NCI-H774 (cell line): ENCODE measurements at regions not wholly inside any gene's neighbourhood (a gene's known extent, or its start where the extent isn't known, plus 50 kb on each side); places are given as distances from the start of the nearest gene placed in this dataset.

Experiments used
- DNase-seq: peaks from one replicate; lab custom pipeline; 2025; lab: John Stamatoyannopoulos, UW

- no peak for DNase-seq
Observed at GRCh38 chr13:54890976-54891375, 1862.4 kb downstream of the OLFM4 start.

- DNase-seq, result no peak
Observed at GRCh38 chr13:54901316-54901715, 1872.7 kb downstream of the OLFM4 start.

DNA sequence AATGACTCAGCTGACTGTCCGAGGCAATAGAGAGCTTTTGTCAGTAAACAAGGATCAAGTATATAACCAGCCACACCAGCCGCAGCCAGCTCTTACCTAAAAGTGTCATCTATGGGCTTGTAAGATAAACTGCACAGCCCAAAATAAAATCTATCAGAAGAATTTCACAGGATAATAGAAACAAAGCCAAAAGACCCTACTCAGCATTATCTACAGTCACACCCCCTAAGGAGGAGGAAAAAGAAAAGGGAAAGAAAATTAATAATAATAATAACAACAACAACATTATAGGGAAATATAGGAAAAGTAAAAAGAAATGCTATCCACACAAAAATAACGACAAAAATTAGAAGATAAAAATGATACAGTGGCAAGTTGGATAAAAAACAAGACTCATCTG is 1883.8 kb downstream of the OLFM4 start:
- DNase-seq, result no peak

DNA sequence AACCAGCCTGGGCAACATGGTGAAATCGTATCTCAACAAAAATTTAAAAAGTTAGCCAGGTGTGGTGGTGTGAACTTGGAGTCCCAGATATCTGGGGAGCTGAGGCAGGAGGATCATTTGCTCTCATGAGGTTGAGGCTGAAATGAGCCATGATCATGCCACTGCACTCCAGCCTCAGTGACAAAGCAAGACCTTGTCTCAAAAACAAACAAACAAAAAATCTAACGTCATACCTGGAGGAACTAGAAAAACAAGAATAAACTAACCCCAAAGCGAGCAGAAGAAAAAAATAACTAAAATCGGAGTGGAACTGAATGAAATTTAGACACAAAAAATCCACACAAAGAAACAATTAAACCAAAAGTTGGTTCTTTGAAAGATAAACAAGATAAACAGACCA is 1885.1 kb downstream of the OLFM4 start:
- no peak for DNase-seq

DNA sequence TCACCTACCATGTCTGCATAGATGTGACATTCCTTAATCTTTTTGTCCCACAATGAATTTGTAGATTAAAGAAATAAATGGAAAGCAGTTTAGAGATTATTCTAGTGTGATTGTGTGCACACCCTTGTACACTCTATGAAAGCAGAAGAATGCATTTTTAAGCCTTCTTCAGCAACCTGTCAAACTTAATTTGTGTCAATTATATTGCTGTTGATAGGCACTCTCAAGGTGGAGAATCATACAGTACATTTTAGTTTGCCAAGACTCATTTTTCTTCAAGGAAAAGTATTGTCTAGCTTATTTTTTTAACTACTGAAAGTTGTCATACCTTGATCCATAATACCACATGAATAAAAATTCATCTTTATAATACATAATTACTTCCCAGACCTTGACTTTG is 1898.9 kb downstream of the OLFM4 start:
- no peak for DNase-seq

DNA sequence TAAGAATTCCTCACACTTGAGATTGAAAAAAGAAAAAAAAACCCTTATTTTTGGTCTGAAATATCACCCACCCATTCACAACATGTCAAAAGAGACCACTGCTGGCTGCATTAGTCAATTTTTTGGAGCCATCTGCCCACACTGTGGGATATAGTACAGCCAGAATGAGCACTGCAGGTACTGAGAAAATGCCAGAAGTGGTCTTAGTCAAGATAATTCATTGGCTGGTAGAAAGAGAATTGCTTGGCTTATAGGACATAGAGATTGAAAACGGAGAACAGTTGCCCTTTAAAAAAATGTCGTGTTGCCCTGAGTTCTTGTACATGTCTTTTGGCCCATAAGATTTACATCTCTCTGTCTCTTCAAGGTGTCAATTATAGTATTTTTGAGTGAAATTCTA is 1899.5 kb downstream of the OLFM4 start:
- no peak for DNase-seq

DNA sequence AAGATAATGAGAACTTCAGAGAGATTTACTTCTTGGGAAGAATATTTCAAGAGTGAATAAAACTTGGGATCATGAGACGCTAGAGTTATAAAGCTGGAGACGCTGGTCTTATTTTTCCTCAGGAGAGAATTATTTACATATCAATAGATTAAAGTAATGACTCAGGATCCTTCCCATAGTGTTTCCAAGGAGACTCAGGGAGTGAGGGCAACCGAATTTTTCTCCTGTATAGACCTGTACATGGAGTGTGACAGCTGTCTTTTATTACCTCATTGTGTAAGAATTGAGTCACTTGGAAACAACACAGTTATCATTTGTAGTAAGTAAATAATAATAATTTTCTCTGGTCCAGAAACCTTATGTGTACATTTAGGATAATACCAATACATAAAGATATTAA is 1905.5 kb downstream of the OLFM4 start:
- no peak for DNase-seq

DNA sequence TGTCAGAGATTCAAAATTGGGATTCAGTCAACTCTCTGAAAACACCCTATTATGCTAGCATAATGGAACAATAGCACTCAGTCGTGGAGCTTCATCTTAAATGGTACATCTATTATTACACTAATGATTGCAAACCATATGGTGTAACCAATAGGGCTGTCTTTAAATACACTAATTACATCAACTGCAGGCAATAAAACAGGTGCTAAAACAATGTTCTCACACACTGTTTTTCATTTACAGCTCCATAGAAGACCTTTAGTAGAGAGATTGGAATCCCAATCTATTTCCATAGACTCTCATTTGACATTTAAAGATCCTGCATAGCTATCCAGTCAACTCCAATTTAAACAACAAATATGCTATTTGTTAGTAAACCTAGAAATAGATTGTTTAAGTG is 1917.4 kb downstream of the OLFM4 start:
- peak; percentile 12 for DNase-seq

DNA sequence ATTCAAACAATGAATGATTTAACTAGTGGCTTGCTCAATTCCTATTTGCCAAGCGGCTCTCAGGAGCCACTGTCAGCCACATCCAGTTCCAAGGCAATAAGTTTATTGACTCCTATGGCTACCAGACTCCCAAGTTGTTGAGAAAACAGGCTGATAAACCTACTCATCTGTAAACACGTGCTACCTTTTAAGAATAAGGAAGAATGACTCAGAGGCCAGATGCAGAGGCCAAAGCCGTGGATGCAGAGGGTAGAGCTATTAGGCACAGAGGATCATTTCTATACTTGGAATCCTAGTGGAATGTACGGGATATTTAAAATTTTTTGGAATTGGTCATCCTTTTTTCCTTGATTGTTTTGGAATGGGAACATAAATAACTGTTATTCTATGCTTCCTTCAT is 1921.1 kb downstream of the OLFM4 start:
- DNase-seq, result no peak

GRCh38 chr13:54950546-54950945 is 1921.9 kb downstream of the OLFM4 start:
- DNase-seq, result no peak

DNA sequence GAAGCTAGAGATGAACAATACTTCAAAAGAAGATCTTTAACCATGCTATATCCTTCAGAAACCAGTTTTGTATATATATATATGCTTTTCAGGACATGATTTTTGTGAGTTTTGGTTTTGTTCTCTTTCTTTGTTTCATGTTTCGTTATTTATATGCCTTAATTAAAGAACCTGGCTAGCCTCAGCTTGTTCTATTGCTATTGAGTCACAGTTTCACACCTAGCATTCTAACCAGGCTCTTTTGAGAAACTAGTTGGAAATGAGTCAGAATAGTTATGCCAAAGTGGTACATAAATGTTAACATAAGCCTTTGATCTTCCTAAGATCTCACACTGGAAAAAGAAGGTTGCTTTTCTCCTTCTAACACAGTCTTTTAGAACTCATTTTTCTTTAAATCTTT is 1925.2 kb downstream of the OLFM4 start:
- no peak for DNase-seq

GRCh38 chr13:54958781-54959180 is 1930.2 kb downstream of the OLFM4 start:
- DNase-seq, result no peak

GRCh38 chr13:54965881-54966280 is 1937.3 kb downstream of the OLFM4 start:
- no peak for DNase-seq

- DNase-seq, result no peak
Observed at GRCh38 chr13:54972838-54973237, 1944.2 kb downstream of the OLFM4 start.

DNA sequence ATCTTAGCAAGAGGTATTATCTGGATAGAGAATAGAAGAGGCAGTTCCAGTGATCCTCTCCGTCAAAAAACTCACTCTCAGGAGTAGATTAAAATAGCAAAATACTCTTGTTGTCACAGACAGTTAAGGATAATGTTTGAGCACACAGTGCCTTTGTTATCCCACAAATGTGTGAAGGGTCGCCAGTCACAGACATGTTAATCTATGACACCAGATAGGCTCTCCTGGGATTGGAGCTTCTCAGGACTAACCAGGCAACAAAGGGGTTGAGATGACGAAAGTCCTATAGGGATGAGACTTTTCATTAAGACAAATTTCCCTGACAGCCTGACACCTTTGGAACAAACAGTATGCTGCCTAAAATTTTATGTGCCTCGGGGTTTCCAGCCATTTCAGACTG is 1947.1 kb downstream of the OLFM4 start:
- DNase-seq, result no peak

DNA sequence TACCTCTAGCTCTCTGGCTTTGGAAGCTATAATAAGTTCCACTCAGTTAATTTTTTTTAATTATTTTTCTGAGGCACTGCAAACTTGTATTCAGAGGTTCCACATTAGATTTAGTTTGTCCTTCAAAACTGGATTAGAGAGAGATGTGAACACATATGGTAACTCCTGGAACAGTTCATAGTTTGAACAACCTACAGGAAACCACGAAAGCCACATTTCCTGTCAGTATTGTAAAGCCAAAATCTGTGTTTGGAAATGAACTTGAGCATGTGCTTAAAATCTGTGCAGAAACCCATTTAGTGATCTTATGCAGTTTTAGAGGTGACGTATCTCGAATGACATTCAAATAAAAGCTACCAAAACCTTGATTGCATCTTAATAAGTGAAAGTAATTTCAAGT is 1952.0 kb downstream of the OLFM4 start:
- no peak for DNase-seq

DNA sequence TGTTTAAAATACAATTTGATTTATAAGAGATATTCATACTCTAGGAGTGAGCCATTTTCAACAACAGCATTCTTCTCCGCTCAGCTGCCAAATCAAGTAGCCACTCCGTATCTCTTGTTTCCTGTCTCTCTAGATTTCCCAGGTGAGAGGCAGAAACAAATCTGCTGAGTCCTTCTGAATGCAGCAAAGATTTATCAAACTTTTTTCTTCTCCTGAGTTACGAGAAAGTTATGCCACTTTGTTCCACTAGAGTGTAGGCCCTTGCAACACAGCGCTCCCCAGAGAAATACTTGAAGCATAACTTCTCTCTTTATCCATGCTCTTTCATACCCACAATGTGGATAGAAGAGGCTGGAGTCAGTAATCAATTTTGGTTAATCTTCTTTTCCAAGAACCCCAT is 1960.8 kb downstream of the OLFM4 start:
- no peak for DNase-seq

DNA sequence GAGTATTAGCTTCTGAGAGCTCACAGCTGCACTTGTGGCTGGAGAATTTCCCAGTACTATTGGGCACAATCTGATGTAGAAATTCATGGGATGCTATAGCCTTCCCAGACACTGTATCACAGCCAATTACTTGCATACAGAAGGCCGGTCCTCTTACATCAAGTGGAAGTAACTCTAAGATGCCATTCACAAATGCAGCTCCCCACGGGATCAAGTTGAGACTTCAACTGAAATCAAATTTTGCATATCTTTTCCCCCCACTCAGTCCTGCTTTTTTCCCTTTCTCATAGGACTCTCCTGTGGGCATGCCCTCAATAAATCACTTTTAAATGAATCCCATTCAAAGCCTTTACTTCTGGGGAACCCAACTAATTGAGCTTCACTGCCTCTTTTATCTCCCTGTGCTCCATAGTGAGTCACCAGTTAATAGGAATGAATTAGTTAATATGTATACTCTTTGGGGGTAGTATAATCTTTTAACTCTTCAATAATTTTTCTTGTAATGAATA is 1970.8 kb downstream of the OLFM4 start:
- DNase-seq, result no peak

DNA sequence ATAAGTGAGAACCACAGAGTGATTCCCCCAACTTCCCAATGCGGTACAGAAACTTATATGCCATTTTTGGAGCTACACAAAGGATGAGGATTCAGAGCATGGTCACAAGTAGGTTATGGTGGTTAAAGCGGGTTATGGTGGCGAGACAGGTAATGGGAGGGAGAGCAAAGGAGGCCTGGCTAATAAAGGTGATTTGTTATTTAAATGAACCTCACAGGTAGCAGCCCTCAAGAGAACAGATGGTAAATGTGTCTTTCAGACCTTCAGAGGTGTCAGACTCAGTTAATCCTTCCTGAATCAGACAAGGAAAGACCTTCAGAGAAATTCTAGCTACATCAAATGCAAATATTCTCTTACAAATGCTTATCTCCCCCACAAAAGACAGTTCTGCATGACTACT is 1971.4 kb downstream of the OLFM4 start:
- no peak for DNase-seq

DNA sequence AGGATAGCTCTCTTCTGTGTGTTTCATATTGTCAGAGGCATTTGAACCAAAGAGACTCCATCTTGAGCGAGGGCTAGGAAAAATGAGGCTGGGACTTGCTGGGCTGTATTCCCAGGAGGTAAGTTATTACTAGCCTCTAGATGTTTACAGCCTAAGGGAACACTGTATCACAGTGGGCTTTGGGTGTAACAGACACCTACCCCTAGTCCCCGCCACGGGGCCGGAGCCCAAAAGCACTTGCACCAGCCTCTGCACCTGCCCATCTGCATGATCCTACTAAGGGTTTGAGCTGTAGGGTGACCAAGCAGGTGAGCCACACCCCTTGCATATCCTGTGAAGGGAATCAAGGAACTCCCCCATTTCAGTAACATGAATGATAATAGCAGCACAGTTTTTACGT is 1972.2 kb downstream of the OLFM4 start:
- DNase-seq, result no peak

GRCh38 chr13:55001881-55002280 is 1973.3 kb downstream of the OLFM4 start:
- DNase-seq, result no peak

DNA sequence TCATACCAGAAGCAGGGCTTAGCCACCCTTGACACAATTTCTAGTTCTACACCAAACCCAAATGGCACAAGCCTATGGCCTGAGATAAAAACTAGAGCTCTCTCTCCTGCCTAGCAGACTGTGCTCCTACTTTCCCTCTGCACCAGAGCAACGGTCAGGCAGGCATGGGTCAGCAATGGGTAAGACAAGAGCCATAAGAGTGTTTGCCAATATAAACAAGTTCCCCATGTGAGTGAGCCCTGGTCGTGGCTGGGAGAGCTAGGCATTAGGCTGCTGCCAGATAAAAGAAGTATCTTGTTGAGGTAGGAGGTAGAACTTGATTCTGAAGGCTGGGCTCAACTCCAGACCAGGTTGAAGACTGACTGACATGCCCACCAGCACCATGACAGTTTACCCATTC is 1979.1 kb downstream of the OLFM4 start:
- no peak for DNase-seq

- DNase-seq, result no peak
Observed at GRCh38 chr13:55013051-55013450, 1984.4 kb downstream of the OLFM4 start.

DNA sequence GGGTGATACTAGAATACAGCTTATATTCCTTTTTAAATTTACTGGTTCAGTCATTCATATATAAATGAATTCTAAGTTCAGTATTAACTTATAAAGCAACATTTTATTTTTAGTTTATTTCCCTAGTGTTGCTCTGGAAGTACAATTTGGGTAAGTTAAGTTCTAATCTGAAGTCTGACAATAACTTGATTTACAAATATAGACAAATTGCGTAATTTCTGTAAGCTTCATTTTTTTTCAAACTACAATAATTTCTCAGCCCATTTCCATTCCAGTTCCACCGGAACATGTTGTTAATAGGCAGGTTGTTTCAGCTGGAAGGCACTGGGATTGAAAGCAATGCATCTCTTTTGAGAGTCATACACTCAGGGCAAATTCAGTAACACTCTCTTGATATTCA is 2000.7 kb downstream of the OLFM4 start:
- DNase-seq, result no peak

GRCh38 chr13:55038230-55038629 is 2009.6 kb downstream of the OLFM4 start:
- DNase-seq, result no peak
